ENCODE measurements at regions not wholly inside any gene's neighbourhood (a gene's known extent, or its start where the extent isn't known, plus 50 kb on each side); places are given as distances from the start of the nearest gene placed in this dataset.

DNA sequence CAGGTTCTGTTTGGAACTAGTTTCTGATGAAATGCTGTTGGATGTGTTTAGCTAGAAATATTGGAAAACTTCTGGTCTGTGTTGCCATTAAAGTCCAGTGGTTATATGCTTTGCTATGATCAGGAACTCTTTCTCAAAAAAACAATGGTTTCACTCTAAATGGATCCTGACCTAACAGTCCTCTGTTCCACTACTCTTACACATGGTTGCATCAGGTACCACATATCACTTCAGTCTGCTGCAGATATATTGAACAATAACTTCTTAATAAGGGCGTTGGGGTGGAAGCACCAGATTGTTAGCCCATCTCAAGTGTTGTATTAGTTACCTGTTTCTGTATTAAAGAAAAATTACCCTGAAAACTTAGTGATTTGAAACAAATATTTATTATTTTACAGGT is 676.6 kb upstream of the GCFC2 start:
- TF ChIP-seq CTCF (IDR thresholded peaks at IDR 0.05) = no peak
- no peak for TF ChIP-seq POLR2AphosphoS5 (IDR thresholded peaks at IDR 0.05; ENCODE audit: low read depth, low read length)
- TF ChIP-seq SIN3A (IDR thresholded peaks at IDR 0.05; ENCODE audit: borderline replicate concordance, insufficient read depth, low read depth, low read length) = no peak
- TF ChIP-seq, protein P1, sequence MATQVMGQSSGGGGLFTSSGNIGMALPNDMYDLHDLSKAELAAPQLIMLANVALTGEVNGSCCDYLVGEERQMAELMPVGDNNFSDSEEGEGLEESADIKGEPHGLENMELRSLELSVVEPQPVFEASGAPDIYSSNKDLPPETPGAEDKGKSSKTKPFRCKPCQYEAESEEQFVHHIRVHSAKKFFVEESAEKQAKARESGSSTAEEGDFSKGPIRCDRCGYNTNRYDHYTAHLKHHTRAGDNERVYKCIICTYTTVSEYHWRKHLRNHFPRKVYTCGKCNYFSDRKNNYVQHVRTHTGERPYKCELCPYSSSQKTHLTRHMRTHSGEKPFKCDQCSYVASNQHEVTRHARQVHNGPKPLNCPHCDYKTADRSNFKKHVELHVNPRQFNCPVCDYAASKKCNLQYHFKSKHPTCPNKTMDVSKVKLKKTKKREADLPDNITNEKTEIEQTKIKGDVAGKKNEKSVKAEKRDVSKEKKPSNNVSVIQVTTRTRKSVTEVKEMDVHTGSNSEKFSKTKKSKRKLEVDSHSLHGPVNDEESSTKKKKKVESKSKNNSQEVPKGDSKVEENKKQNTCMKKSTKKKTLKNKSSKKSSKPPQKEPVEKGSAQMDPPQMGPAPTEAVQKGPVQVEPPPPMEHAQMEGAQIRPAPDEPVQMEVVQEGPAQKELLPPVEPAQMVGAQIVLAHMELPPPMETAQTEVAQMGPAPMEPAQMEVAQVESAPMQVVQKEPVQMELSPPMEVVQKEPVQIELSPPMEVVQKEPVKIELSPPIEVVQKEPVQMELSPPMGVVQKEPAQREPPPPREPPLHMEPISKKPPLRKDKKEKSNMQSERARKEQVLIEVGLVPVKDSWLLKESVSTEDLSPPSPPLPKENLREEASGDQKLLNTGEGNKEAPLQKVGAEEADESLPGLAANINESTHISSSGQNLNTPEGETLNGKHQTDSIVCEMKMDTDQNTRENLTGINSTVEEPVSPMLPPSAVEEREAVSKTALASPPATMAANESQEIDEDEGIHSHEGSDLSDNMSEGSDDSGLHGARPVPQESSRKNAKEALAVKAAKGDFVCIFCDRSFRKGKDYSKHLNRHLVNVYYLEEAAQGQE (IDR thresholded peaks at IDR 0.05; ENCODE audit: insufficient read depth in 1 of 2, low read depth in 2 of 2, low read length in 1 of 2) = no peak

All from Panc1 (cell line).